ENCODE measurements at regions not wholly inside any gene's neighbourhood (a gene's known extent, or its start where the extent isn't known, plus 50 kb on each side); places are given as distances from the start of the nearest gene placed in this dataset.

DNA sequence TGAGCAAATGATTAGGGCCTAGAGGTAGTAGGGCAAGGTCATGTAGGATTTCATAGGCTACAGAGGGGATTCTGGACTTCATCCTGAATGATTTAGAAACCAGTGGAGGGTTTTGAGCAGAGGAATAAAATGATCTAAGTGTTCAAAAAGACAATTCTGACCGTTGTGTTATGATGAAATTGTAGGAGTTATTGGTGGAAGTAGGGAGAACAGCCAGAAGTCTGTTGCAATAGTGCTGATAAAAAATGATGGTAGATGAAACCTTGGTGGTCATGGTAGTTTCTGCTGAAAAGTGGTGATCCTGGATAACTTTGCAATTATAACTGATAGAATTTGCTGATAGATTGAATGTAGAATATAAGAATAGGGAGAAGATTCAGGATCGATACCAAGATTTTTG, 60.2 kb downstream of the MID1IP1 start:
- no peaks in the 10 kb centered on the region for H3K9me3 ChIP-seq
- H3K27me3 ChIP-seq = no peaks in the 10 kb centered on the region
- DNase-seq = no peak
- intact Hi-C loops (cut with DNase I) = no loop called here
- no peak for TF ChIP-seq EP300 (IDR thresholded peaks at IDR 0.05)
- no peak for TF ChIP-seq POLR2AphosphoS5 (IDR thresholded peaks at IDR 0.05)
- TF ChIP-seq POLR2A (IDR thresholded peaks at IDR 0.05) = no peak
- TF ChIP-seq, protein P1, sequence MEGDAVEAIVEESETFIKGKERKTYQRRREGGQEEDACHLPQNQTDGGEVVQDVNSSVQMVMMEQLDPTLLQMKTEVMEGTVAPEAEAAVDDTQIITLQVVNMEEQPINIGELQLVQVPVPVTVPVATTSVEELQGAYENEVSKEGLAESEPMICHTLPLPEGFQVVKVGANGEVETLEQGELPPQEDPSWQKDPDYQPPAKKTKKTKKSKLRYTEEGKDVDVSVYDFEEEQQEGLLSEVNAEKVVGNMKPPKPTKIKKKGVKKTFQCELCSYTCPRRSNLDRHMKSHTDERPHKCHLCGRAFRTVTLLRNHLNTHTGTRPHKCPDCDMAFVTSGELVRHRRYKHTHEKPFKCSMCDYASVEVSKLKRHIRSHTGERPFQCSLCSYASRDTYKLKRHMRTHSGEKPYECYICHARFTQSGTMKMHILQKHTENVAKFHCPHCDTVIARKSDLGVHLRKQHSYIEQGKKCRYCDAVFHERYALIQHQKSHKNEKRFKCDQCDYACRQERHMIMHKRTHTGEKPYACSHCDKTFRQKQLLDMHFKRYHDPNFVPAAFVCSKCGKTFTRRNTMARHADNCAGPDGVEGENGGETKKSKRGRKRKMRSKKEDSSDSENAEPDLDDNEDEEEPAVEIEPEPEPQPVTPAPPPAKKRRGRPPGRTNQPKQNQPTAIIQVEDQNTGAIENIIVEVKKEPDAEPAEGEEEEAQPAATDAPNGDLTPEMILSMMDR (IDR thresholded peaks at IDR 0.05) = no peak
- H3K27ac ChIP-seq = no peak overlapping the region
- no peaks in the 10 kb centered on the region for H3K36me3 ChIP-seq
- H3K4me3 ChIP-seq = no peak overlapping the region
- 85 to 91% methylated on average over 2 of the region's 2 CpGs for WGBS, 2 donors
- no peaks in the 10 kb centered on the region for H3K4me1 ChIP-seq

DNA sequence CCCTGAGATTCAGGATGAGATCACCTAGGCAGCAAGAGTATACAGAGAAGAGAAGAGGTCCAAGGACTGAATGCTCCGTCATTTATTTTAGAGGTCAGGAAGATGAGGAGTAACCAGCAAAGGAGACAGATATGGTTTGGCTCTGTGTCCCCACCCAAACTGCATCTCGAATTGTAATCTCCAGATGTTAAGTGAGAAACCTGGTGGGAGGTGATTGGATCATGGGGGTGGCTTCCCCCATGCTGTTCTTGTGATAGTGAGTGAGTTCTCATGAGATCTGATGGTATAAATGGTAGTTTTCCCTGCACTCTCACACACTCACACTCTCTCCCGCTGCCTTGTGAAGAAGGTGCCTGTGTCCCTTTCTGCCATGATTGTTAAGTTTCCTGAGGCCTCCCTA, 60.8 kb downstream of the MID1IP1 start:
- H3K4me1 ChIP-seq = no peaks in the 10 kb centered on the region
- no peak for DNase-seq
- 92 to 93% methylated on average over 3 of the region's 3 CpGs for WGBS, 2 donors
- TF ChIP-seq, protein P1 (IDR thresholded peaks at IDR 0.05) = no peak
- TF ChIP-seq POLR2AphosphoS5 (IDR thresholded peaks at IDR 0.05) (no peak), EP300 (IDR thresholded peaks at IDR 0.05) (no peak), POLR2A (IDR thresholded peaks at IDR 0.05) (no peak)
- H3K4me3 ChIP-seq = no peak overlapping the region
- H3K9me3 ChIP-seq = no peaks in the 10 kb centered on the region
- no peak overlapping the region for H3K27ac ChIP-seq
- H3K27me3 ChIP-seq = no peaks in the 10 kb centered on the region
- intact Hi-C loops (cut with DNase I) = no loop called here
- H3K36me3 ChIP-seq = no peaks in the 10 kb centered on the region

DNA sequence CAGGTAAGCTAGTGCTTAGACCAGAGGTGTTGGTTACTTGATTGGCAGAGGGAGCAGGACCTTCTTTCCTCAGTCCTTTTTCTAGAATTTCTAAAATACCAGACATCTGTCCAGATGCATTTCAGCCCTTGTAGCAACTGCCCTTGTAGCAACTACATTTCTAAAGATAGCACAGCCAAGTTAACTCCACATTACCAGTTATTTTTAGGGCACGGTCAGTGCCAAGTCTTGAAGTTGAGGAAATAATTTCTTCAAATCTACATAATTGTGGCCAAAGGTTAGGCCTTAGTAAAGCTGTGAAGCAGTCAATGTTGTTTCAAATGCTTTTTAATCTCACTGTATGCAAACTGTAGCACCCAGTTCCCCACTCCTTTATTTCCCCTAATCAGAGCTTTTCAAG, 62.9 kb downstream of the MID1IP1 start:
- WGBS, 2 donors = 23 to 44% methylated on average over 1 of the region's 1 CpG
- Histone ChIP-seq H3K4me1 (peaks cover 0 to 6% (median 0%) of the 10 kb centered on the region in 4 donors), H3K4me3 (no peak overlapping the region), H3K27ac (no peak overlapping the region), H3K9me3 (no peaks in the 10 kb centered on the region), H3K36me3 (no peaks in the 10 kb centered on the region), H3K27me3 (no peaks in the 10 kb centered on the region)
- intact Hi-C loops (cut with DNase I) = no loop called here
- DNase-seq = no peak
- TF ChIP-seq EP300 (IDR thresholded peaks at IDR 0.05) = no peak
- no peak for TF ChIP-seq POLR2AphosphoS5 (IDR thresholded peaks at IDR 0.05)
- TF ChIP-seq, protein P1 (IDR thresholded peaks at IDR 0.05) = no peak
- TF ChIP-seq POLR2A (IDR thresholded peaks at IDR 0.05) = no peak

DNA sequence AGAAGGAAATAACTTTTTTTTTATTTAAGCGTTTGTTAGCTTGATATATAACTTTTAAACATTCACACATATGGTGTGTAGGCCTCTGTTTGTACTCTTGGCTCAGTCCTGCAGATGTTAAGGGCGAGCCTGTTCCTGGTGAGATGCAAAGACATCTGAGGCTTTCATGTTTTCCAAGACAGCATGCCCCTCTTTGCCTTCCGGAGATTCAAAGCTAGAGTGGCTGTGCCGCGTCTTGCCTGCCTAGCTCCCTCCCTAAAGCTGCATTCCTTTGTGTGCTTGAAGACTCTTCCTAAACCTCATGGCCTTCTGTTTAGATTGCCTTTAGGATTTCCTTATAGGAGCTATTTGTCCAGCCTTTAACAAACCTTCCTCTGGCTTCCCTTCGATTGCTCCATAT, 67.1 kb downstream of the MID1IP1 start:
- intact Hi-C loops (cut with DNase I) = no loop called here
- 81 to 84% methylated on average over 6 of the region's 6 CpGs for WGBS, 2 donors
- TF ChIP-seq EP300 (IDR thresholded peaks at IDR 0.05) = no peak
- TF ChIP-seq, protein P1 (IDR thresholded peaks at IDR 0.05) = no peak
- no peak for TF ChIP-seq POLR2AphosphoS5 (IDR thresholded peaks at IDR 0.05)
- TF ChIP-seq POLR2A (IDR thresholded peaks at IDR 0.05) = no peak

DNA sequence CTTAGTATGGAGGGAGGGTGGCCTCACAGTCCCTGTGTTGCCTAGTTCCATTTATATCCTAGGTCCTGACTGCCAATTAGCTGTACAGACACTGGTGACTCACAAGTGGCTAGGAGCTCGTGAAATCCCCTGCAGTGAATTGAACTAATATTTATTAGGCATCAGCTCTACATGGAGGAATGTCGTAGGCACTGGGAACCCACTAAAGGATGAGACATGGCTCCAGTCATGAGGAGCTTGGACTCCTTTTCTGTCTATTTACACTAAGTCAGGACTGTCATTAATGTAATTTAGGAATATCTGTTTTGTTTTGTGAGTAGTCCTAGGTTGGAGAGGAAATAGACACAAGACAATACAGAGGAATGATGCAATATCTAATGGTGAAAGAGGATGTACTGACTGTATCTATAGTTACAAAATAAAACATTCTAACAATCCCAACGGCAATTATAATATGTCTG, 67.7 kb downstream of the MID1IP1 start:
- DNase-seq = no peak
- Histone ChIP-seq H3K27me3 (no peaks in the 10 kb centered on the region), H3K27ac (peak overlapping the region in 1 of 4 donors; percentile 55), H3K9me3 (no peaks in the 10 kb centered on the region), H3K4me3 (no peak overlapping the region), H3K4me1 (peaks cover 0 to 6% (median 0%) of the 10 kb centered on the region in 4 donors), H3K36me3 (no peaks in the 10 kb centered on the region)
- WGBS, 2 donors = 72 to 75% methylated on average over 3 of the region's 3 CpGs
- TF ChIP-seq EP300 (IDR thresholded peaks at IDR 0.05) (no peak), POLR2AphosphoS5 (IDR thresholded peaks at IDR 0.05) (peak in 1 of 4 donors; percentile 9)
- TF ChIP-seq, protein P1 (IDR thresholded peaks at IDR 0.05) = no peak
- intact Hi-C loops (cut with DNase I) = no loop called here

More for the DNA sequence above, 67.1 kb downstream of the MID1IP1 start:
- no peaks in the 10 kb centered on the region for H3K27me3 ChIP-seq
- H3K4me1 ChIP-seq = peaks cover 0 to 6% (median 0%) of the 10 kb centered on the region in 4 donors
- DNase-seq = no peak
- no peaks in the 10 kb centered on the region for H3K36me3 ChIP-seq
- peak overlapping the region in 1 of 4 donors; percentile 55 for H3K27ac ChIP-seq
- no peaks in the 10 kb centered on the region for H3K9me3 ChIP-seq
- no peak overlapping the region for H3K4me3 ChIP-seq
